Body of pancreas (tissue), 4 donors: ENCODE measurements at regions not wholly inside any gene's neighbourhood (a gene's known extent, or its start where the extent isn't known, plus 50 kb on each side); places are given as distances from the start of the nearest gene placed in this dataset.

ENCODE experiments used
- CTCF ChIP-seq, 7 experiments: fragments of 450-650 bp in 4 of 7; fragments of 200-600 bp in 3 of 7; sonication (generic) in 3 of 7; IDR thresholded peaks; one replicate each; pipeline ENCODE4 v1.5.1; 2016 to 2019; ENCODE audit warnings: antibody characterized with exemption in 7 of 7
- POLR2A ChIP-seq, 3 donors: fragments of 450-650 bp; IDR thresholded peaks; one replicate each; pipeline ENCODE4 v1.6.1; 2016; ENCODE audit warnings: antibody characterized with exemption in 3 of 3, mild to moderate bottlenecking in 2 of 3

GRCh38 chr5:56350597-56351170 is 117.6 kb upstream of the ANKRD55 start:
- TF ChIP-seq CTCF (IDR thresholded peaks at IDR 0.05) (no peak), POLR2A (IDR thresholded peaks at IDR 0.05) (no peak)
